GM12864 (cell line): ENCODE measurements at regions not wholly inside any gene's neighbourhood (a gene's known extent, or its start where the extent isn't known, plus 50 kb on each side); places are given as distances from the start of the nearest gene placed in this dataset.

Experiments used
- DNase-seq: peaks from one replicate; pipeline ENCODE4 v3.0.0-alpha.2; 2011; ENCODE audit warnings: low read depth
- H3K4me3 ChIP-seq: 2 replicates; pipeline ENCODE4 v1.5.1; 2011; ENCODE audit warnings: mild to moderate bottlenecking, low read depth, low read length, control low read depth
- CTCF ChIP-seq: IDR thresholded peaks from 2 replicates; pipeline ENCODE4 v1.5.1; 2011; ENCODE audit warnings: low read depth, mild to moderate bottlenecking, moderate library complexity, low read length, control low read depth, inconsistent platforms; ENCODE audit errors: missing control alignments

GRCh38 chr4:137693641-137694040 lies 161.3 kb upstream of the PCDH18 start:
- no peak for TF ChIP-seq CTCF
- no peak for DNase-seq
- no peak overlapping the region for H3K4me3 ChIP-seq

DNA sequence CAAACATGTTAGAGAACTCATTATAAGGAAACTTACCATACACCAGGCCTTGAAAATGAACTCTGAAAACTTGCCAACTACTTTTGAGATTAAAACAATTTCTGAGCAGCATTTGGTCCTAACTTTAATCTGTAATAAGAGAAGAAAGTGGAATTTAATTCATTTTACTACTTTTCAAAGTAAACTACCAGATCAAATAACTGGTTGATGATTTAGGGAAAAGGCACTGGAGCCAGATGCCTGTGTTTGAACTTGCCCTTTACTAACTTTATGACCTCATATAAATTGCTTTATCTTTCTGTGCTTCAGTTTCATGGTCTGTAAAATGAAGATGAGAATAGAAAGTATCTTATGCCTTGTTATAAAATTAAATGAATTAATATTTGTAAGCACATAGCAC lies 159.9 kb upstream of the PCDH18 start:
- H3K4me3 ChIP-seq: no peak overlapping the region
- TF ChIP-seq CTCF: no peak
- DNase-seq: no peak

DNA sequence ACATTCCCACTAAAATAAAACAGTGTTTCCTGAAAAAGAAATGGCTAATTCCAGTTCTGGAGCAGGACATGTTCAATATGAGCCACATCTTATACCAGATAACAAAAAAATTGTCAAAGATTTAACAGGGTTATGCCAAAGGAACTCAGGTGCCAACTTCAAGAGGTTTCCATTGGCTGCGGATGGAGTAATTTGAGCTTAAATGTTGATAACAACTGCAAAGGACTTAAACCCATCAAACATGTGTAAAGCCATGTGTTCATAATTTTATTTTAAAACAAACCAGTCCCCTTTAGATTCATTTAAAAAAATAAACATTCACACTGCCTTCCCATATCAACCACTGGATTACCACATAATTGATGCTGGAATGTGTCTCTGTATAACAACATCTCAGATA lies 156.4 kb upstream of the PCDH18 start:
- TF ChIP-seq CTCF: no peak
- no peak overlapping the region for H3K4me3 ChIP-seq
- no peak for DNase-seq

DNA sequence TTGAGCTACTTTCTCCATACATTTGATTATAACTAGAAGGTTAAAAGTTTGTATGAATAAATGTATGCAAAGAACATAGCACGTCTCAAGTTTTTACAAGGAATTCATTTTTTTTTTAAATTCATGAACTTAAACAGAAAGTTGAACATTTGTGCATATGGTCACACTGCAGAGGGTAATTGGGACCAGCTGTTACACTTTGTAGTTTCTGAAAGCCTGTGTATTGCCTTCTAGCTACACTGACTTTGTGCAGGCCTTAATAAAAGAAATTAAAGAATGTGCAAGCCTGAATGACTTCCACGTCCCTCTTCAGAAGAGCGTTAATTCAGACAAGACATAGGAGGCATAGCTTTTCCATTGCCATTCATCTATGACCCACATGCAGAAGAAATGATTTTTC lies 153.1 kb upstream of the PCDH18 start:
- no peak for DNase-seq
- no peak overlapping the region for H3K4me3 ChIP-seq
- no peak for TF ChIP-seq CTCF

DNA sequence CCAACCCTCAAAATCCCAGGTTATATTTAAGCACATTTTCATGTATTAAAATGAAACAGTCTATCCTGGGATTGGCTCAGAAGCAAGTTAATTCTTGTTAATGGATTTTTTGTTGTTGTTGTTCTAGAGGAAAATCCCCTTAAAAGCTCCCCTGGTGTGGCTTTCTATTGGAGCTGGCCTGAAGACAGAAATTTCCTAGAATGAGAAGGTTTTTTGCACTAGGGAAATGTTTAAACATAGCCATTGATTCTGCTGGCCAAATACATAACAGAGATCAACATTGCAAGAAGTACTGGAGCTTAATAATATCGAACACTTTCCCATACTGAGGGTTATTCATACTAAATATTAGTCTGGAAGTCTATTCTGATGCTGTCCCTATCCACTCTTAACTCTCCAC lies 148.8 kb upstream of the PCDH18 start:
- DNase-seq: no peak
- TF ChIP-seq CTCF: no peak
- H3K4me3 ChIP-seq: no peak overlapping the region

DNA sequence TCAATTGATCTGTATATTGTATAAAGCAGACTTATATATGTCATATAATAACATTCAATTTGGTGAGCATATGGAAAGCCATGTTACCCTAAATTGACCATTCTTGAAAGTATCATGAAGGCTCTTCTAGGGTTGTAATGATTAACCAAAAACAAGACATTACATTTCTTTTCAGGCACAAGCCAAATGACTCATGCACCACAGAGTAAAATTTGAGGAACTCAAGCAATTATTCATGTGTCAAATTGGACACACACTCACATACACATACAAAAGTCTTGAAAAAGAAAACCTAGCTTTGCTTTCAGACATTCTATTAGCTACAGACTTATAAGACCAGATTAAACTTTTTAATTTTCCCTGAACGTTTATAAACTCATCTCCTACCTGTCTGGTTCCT lies 146.5 kb upstream of the PCDH18 start:
- no peak overlapping the region for H3K4me3 ChIP-seq
- no peak for TF ChIP-seq CTCF
- no peak for DNase-seq

DNA sequence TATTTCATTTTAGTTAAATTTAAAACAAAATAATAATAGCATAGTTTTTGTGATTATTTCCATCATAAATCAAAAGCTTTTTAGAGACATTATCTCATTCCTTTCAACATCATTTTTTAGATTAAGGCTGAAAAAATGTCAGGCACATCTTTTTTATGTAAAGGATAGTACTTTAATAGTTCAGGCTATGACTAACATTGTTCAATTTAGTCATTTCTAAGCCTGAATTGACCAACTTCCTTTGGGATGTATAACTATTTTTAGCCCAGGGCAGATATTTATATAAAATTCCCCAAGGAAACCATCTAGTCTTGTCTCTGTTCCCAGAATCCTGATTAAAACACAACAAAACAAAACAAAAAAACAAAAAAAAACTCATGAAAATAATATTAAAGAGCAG lies 145.6 kb upstream of the PCDH18 start:
- no peak for TF ChIP-seq CTCF
- DNase-seq: no peak
- no peak overlapping the region for H3K4me3 ChIP-seq
